HUES6 (cell line): ENCODE measurements at regions not wholly inside any gene's neighbourhood (a gene's known extent, or its start where the extent isn't known, plus 50 kb on each side); places are given as distances from the start of the nearest gene placed in this dataset.
A peak's percentile ranks its signal among the peaks of the same experiment; 100 is the strongest.
"Not testable (repeated sequence)": the region's sequence is repeated elsewhere in the genome, so short reads cannot be mapped to it uniquely, and the experiment has no call there.

Experiments used
- H3K27ac ChIP-seq: 2 replicates; pipeline ENCODE4 v1.7.0; 2013; ENCODE audit warnings: low read depth, mild to moderate bottlenecking, low read length, inconsistent platforms
- H3K27me3 ChIP-seq: 2 replicates; pipeline ENCODE4 v1.6.1; 2013; ENCODE audit warnings: low read length; ENCODE audit not compliant: control insufficient read depth, insufficient read depth
- H3K36me3 ChIP-seq: 2 replicates; pipeline ENCODE4 v1.6.1; 2013; ENCODE audit warnings: low read length; ENCODE audit not compliant: control insufficient read depth, insufficient read depth
- H3K4me1 ChIP-seq: 2 replicates; pipeline ENCODE4 v1.6.1; 2013; ENCODE audit warnings: low read length; ENCODE audit not compliant: control insufficient read depth, insufficient read depth
- H3K4me3 ChIP-seq: 2 replicates; pipeline ENCODE4 v1.5.1; 2013; ENCODE audit warnings: low read depth, low read length
- H3K9ac ChIP-seq: one replicate; pipeline ENCODE4 v1.6.1; 2013; ENCODE audit warnings: mild to moderate bottlenecking, low read length
- H3K9me3 ChIP-seq: 2 replicates; pipeline ENCODE4 v1.6.1; 2013; ENCODE audit warnings: low read depth, low read length; ENCODE audit not compliant: control insufficient read depth, insufficient read depth

GRCh38 chr9:129451089-129451656, 169.7 kb downstream of the C9orf50 start:
- H3K4me1 ChIP-seq, result peaks cover 23% of the 10 kb centered on the region
- H3K36me3 ChIP-seq, result no peaks in the 10 kb centered on the region
- no peak overlapping the region for H3K9ac ChIP-seq
- no peak overlapping the region for H3K27ac ChIP-seq
- H3K9me3 ChIP-seq, result no peaks in the 10 kb centered on the region
- peaks cover 5% of the 10 kb centered on the region; the same call in 1 of the 2 replicates for H3K27me3 ChIP-seq
- H3K4me3 ChIP-seq, result no peak overlapping the region

- no peaks in the 10 kb centered on the region for H3K9me3 ChIP-seq
- H3K36me3 ChIP-seq, result no peaks in the 10 kb centered on the region
- no peaks in the 10 kb centered on the region for H3K27me3 ChIP-seq
- H3K9ac ChIP-seq, result no peak overlapping the region
- H3K27ac ChIP-seq, result no peak overlapping the region
- no peak overlapping the region for H3K4me3 ChIP-seq
- H3K4me1 ChIP-seq, result peaks cover 14% of the 10 kb centered on the region
These were observed 171.8 kb downstream of the C9orf50 start for GRCh38 chr9:129449066-129449465.

GRCh38 chr9:129446828-129447550, 173.9 kb downstream of the C9orf50 start:
- Histone ChIP-seq H3K27ac (no peak overlapping the region), H3K9me3 (no peaks in the 10 kb centered on the region), H3K4me1 (peaks cover 19% of the 10 kb centered on the region), H3K27me3 (peaks cover 5% of the 10 kb centered on the region; the same call in 1 of the 2 replicates), H3K4me3 (no peak overlapping the region), H3K9ac (peak overlapping the region; percentile 12), H3K36me3 (no peaks in the 10 kb centered on the region)

GRCh38 chr9:129445794-129446306, 175.1 kb downstream of the C9orf50 start:
- Histone ChIP-seq H3K9ac (no peak overlapping the region), H3K9me3 (no peaks in the 10 kb centered on the region), H3K27ac (no peak overlapping the region), H3K4me1 (peaks cover 7% of the 10 kb centered on the region; the same call in 1 of the 2 replicates), H3K36me3 (no peaks in the 10 kb centered on the region), H3K4me3 (no peak overlapping the region), H3K27me3 (peaks cover 9% of the 10 kb centered on the region; the same call in 1 of the 2 replicates)

- H3K4me3 ChIP-seq, H3K36me3 ChIP-seq, H3K27ac ChIP-seq, H3K4me1 ChIP-seq, H3K9me3 ChIP-seq: not testable (repeated sequence)
- Histone ChIP-seq H3K27me3 (peaks cover 26% of the 10 kb centered on the region), H3K9ac (peak overlapping the region; percentile 58)
These were observed 177.3 kb downstream of the C9orf50 start for GRCh38 chr9:129443515-129444164.

- Histone ChIP-seq H3K9ac (peak overlapping the region; percentile 58), H3K4me1 (peaks cover 13% of the 10 kb centered on the region), H3K36me3 (no peaks in the 10 kb centered on the region), H3K9me3 (no peaks in the 10 kb centered on the region), H3K27me3 (peaks cover 33% of the 10 kb centered on the region), H3K4me3 (peak overlapping the region; percentile 3; the same call in 1 of the 2 replicates), H3K27ac (no peak overlapping the region; the same call in 1 of the 2 replicates)
These were observed 177.9 kb downstream of the C9orf50 start for GRCh38 chr9:129442803-129443511.

- H3K9ac ChIP-seq, result no peak overlapping the region
- no peak overlapping the region for H3K27ac ChIP-seq
- no peaks in the 10 kb centered on the region for H3K36me3 ChIP-seq
- peaks cover 18% of the 10 kb centered on the region for H3K4me1 ChIP-seq
- H3K27me3 ChIP-seq, result peaks cover 44% of the 10 kb centered on the region
- no peak overlapping the region for H3K4me3 ChIP-seq
- no peaks in the 10 kb centered on the region for H3K9me3 ChIP-seq
These were observed 179.0 kb downstream of the C9orf50 start for GRCh38 chr9:129441852-129442251.

GRCh38 chr9:129440435-129441186, 180.3 kb downstream of the C9orf50 start:
- Histone ChIP-seq H3K4me1 (peaks cover 26% of the 10 kb centered on the region), H3K9ac (no peak overlapping the region), H3K9me3 (no peaks in the 10 kb centered on the region), H3K4me3 (no peak overlapping the region), H3K27ac (no peak overlapping the region), H3K36me3 (no peaks in the 10 kb centered on the region), H3K27me3 (peaks cover 55% of the 10 kb centered on the region)

- Histone ChIP-seq H3K9ac (no peak overlapping the region), H3K27ac (no peak overlapping the region), H3K4me3 (no peak overlapping the region), H3K4me1 (peaks cover 26% of the 10 kb centered on the region), H3K27me3 (peaks cover 58% of the 10 kb centered on the region), H3K36me3 (no peaks in the 10 kb centered on the region), H3K9me3 (no peaks in the 10 kb centered on the region)
These were observed 181.7 kb downstream of the C9orf50 start for GRCh38 chr9:129439242-129439641.

- Histone ChIP-seq H3K9me3 (no peaks in the 10 kb centered on the region), H3K27ac (no peak overlapping the region), H3K36me3 (no peaks in the 10 kb centered on the region), H3K4me1 (peaks cover 23% of the 10 kb centered on the region), H3K27me3 (peaks cover 54% of the 10 kb centered on the region), H3K4me3 (peak overlapping the region; percentile 59), H3K9ac (no peak overlapping the region)
These were observed 183.1 kb downstream of the C9orf50 start for GRCh38 chr9:129437626-129438323.
